Activated CD4-positive, alpha-beta T cell treated with anti-CD3 and anti-CD28 coated beads, Interleukin-2, amount 50 U/mL, for 16 hours (primary cell): ENCODE measurements at regions not wholly inside any gene's neighbourhood (a gene's known extent, or its start where the extent isn't known, plus 50 kb on each side); places are given as distances from the start of the nearest gene placed in this dataset.

ENCODE experiments used
- DNase-seq: peaks from one replicate; pipeline ENCODE4 v3.0.0-alpha.2; 2020

DNA sequence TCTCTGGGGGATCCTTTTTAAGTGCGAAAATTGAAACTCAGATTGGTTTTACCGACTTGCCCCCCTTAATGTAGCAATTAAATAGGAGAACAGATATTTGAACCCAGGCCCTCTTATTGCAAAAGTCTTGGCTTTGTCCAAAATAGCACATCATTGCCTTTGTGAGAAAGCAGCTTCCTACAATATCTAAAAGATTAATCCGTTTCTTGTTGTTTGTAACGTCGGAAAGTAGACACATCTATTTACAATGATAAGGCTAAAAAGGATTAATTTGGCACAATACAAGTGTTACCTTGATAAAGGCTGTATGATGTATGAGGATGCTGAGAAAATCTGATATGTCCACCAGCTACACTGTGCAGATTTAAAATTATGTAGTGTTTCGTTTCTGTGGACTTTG is 108.7 kb upstream of the SLC10A2 start:
- DNase-seq: no peak

- DNase-seq: no peak
Measured at GRCh38 chr13:103168901-103169508, 102.8 kb upstream of the SLC10A2 start.

DNA sequence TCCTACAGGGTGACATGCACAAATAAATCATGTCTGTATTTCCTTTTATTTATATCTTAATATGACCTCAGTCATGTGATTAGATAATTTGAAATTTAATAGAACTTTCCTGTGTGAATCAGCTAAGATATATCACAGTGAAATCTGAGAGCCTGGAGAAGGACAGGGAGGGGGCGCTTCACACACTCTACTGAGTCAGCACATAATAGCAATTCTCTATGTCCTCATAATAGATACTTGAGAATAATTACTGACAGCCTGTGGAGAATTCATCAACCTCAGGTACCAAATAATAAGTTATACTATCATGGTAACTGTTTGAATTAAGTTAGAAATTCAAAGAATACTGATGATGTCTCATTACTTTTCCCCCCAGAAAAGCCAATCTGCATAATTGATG is 98.0 kb upstream of the SLC10A2 start:
- DNase-seq: no peak

GRCh38 chr13:103161476-103161875 is 95.3 kb upstream of the SLC10A2 start:
- DNase-seq: no peak

DNA sequence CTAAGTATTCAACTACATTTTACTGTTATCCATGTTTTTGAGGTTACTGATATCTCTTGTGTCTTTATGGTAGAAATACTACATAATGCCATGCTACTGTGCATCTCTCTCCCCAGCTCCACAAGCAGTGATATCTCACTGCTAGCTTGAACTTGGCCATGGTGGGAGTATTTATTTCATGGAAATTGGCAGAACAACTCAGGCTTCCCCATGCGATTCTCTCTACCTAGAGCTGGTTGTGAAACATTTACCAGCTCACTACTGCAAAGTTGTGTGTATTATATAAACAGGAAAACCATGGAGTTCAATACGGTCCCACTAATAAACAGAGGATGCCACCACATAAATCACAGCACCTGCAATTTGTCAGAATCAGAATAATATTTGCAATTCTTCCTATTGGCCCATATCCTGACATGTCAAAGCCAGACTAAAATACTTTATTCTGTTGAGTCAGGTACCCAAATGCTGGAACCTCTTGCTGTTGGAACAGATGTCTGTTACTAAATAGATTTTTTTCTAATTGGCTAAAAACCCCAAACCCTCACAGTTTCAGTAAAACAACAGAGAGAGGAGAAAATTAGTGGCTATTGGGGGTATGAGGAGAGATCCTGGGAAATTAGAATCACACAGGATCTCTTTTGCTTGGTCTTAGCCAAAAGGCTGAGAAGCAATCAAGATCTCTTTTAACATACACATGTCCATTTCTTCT is 91.4 kb upstream of the SLC10A2 start:
- DNase-seq: no peak

- no peak for DNase-seq
Measured at GRCh38 chr13:103157016-103157415, 90.8 kb upstream of the SLC10A2 start.

DNA sequence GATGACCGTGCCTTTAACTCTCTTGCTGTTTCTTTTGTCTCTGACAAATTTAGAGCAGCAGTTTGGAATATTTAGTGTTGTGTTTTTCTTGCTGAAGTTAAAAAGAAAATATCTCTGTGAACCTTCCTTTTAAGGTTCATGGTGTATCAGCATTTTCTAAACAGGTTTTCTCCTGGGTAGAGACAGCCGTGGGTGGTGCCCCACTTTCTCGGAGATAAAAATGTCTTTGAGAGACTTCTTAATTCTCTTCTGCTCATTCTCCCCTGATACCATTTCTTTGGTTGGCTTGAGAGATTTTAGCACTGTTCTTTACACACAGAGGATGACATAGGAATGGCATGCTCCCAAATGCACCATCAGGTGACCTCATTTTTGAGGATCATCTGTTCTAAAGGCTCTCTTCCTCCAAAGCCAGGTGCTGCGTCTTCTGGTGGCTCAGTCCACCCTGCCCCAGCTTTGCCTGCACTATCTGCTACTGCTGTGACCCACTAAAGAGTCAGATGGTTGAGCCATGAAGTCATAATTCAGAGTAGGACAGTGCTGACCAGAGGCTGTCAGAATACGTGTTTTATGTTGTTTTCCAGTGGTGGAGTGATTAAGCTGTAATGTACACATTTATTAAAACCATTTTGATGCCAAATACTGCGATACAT is 90.3 kb upstream of the SLC10A2 start:
- no peak for DNase-seq

DNA sequence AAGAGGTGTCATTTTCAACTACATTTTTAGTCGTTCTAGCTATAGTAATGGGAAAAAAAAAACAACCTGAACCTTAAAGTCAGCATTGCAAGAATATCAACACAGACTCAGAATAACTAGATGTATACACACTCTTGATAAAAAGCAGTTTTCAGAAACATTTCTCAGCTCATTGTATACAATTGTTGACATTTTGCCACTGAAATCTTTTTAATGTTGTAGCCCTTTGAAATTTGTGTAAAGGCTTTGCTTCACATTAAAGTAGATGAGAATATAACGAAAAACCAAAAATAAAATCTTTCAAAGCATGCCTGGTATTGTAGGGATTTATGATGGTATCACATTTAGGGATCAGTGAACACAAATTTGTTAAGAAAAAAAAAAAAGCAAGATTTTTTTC is 87.2 kb upstream of the SLC10A2 start:
- DNase-seq: no peak

DNA sequence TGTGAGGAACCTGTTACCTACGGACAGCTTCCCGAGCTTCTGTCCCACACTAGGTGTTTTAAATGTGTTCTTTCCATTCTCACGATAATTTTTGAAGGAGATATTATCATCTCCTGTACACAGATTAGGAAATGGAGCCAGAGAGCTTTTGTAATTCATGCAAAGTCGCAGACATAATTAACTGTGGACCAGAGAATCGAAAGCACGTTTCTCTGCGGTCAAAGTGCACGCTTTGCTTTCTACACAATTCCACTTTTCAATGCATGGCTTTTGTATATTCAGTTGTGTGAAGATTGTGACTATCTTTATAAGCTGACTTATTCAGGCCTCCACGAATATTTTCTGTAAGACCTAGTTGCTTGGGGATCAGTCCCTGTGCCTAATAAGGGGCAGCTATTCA is 81.7 kb upstream of the SLC10A2 start:
- DNase-seq: no peak

DNA sequence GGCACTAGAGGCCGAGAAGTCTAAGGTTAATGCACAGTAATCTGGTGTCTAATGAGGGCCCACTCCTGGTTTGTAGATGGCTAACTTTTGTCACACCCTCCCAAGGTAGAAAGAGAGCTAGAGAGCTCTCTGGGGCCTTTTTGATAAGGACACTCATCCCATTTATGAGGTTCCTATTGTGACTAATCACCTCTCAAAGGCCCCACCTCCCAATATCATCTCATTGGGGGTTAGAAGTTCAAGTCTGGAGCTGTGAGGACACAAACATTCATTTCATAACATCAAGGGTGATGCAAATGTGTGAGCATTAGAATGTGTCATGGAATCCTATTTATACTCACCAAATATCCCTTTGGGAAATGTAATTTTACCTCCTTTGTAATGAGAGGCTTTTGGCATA is 79.2 kb upstream of the SLC10A2 start:
- no peak for DNase-seq

DNA sequence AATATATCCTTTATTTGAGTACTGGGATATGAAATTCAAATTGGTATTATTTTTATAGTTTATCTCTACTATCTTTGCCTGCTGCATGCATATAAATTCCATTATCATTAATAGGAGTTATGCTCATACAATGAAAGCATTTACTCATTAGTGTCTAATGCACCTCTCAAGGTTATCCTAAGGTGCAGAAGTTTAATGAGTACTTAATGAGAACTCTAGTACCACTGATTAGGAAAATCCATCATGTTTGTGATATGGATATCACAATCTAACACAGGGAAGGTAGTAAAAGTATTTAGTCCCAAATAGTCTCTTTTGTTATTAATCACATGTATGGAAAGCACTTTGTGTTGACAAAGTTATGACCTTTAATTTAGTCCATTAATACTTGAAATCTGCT is 77.2 kb upstream of the SLC10A2 start:
- DNase-seq: no peak

DNA sequence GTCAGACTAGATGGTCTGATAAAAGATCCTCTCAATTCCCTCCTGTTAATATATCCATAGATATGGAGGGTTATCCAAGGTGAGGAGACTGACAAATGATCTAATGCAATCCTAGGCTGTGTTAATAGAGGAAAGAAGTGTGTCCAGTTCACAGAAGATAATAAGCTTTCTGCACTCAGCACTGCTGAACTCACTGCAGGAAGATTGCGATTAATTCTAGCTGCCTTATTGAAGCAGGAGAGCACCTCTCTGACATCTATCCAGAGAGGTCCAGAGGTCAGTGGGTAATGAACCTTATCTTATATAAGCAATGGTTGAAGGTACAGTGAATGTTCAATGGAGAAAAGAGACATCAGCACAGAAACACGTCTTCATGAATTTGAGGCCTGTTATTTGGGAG is 75.9 kb upstream of the SLC10A2 start:
- DNase-seq: no peak

GRCh38 chr13:103140001-103140671 is 73.9 kb upstream of the SLC10A2 start:
- DNase-seq: no peak

DNA sequence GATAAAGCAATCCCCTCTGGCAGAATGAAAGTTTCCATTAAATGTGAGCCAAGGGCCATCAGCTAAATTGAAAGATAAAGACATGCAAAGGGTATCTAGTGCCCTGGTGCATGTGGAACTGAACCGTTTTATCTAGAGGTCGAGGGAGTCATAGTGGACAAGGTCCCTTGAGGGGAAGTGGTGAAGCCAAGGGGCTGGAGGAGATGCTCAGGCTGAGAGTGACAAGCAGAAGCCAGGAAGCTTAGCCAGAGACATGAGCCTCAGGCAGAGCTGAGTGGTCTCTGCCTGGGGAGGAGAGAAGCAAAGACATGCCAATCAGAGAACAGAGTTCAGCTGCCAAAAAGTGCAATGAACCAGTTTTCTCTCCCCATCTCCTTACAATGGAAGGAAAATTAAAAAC is 68.1 kb upstream of the SLC10A2 start:
- DNase-seq: no peak

DNA sequence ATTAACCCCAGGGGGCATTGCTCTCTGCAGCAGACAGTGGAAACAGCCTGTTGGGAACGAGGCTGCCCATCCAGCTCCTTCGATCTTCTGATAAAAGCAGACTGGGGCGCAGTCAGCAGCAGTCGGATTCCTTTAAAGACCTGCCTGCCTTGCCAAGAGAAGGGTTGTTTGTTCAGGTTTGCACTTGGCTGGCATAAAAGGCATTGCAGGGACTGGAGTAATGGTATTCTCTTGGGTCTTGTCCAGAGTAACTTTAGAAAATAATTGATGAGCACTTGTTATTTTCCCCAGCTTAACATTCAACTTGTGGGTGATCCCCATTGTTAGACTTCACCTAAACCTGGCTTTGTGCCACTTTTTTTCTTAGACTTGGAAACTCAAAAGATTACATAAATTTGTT is 67.3 kb upstream of the SLC10A2 start:
- no peak for DNase-seq

- no peak for DNase-seq
Measured at GRCh38 chr13:103130681-103131210, 64.5 kb upstream of the SLC10A2 start.

DNA sequence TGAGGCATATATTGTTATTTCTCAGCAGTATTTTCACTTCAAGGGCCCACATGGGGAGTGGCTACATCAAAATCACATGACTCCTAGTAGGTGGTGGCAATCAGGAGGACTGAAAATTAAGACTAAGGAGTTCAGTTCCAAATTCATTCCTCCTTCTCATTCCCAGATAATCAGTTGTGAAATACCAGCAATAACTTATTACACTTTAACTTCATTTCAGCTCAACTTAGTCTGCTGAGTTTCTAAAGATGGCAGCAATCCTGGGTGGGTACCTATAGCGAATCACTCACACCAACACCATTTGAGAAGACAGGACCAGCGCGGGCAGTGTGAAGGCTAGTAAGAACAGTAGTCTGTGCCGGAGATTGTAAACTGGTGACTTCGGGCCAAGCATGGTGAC is 63.9 kb upstream of the SLC10A2 start:
- no peak for DNase-seq
